Vagina (tissue), 2 donors: ENCODE measurements at regions not wholly inside any gene's neighbourhood (a gene's known extent, or its start where the extent isn't known, plus 50 kb on each side); places are given as distances from the start of the nearest gene placed in this dataset.

Experiments
- POLR2AphosphoS5 ChIP-seq, 2 donors: sonication (generic); formaldehyde crosslinking; IDR thresholded peaks; one replicate each; pipeline ENCODE4 v1.9.0; 2017; ENCODE audit warnings: antibody characterized with exemption in 2 of 2, mild to moderate bottlenecking in 2 of 2, low read depth in 1 of 2; ENCODE audit not compliant: insufficient read depth in 1 of 2
- TF ChIP-seq, protein P1 (sequence below), 3 experiments: fragments of 450-650 bp in 2 of 3; fragments of 200-600 bp in 1 of 3; sonication (generic) in 1 of 3; IDR thresholded peaks; one replicate each; pipeline ENCODE4 v1.5.1; 2017 to 2019; ENCODE audit warnings: antibody characterized with exemption in 3 of 3, mild to moderate bottlenecking in 2 of 3, moderate library complexity in 2 of 3

DNA sequence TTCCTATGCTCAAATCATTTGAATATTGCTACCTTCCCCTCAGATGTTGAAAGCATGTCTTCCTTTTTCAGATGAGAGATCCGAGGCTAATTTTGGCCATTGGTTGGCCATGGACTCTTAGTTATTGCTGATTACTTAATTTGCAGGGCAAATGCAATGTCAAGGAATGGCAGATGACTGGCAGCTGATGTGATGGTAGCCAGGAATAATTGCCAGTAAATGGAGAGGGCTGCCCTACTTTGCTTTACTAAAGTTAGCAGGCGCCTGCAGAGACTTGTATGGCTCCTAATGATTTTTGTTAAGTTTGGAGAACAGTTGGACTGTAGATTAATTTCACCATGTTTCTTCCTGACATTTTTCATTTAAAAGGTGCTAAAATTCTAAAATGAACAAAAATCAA is 128.9 kb downstream of the XCL2 start:
- TF ChIP-seq, protein P1, sequence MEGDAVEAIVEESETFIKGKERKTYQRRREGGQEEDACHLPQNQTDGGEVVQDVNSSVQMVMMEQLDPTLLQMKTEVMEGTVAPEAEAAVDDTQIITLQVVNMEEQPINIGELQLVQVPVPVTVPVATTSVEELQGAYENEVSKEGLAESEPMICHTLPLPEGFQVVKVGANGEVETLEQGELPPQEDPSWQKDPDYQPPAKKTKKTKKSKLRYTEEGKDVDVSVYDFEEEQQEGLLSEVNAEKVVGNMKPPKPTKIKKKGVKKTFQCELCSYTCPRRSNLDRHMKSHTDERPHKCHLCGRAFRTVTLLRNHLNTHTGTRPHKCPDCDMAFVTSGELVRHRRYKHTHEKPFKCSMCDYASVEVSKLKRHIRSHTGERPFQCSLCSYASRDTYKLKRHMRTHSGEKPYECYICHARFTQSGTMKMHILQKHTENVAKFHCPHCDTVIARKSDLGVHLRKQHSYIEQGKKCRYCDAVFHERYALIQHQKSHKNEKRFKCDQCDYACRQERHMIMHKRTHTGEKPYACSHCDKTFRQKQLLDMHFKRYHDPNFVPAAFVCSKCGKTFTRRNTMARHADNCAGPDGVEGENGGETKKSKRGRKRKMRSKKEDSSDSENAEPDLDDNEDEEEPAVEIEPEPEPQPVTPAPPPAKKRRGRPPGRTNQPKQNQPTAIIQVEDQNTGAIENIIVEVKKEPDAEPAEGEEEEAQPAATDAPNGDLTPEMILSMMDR (IDR thresholded peaks at IDR 0.05) = no peak
- no peak for TF ChIP-seq POLR2AphosphoS5 (IDR thresholded peaks at IDR 0.05; ENCODE audit: insufficient read depth in 1 of 2, low read depth in 1 of 2)
